Left lung (tissue), 4 donors: ENCODE measurements at regions not wholly inside any gene's neighbourhood (a gene's known extent, or its start where the extent isn't known, plus 50 kb on each side); places are given as distances from the start of the nearest gene placed in this dataset.
"Not testable (repeated sequence)": the region's sequence is repeated elsewhere in the genome, so short reads cannot be mapped to it uniquely, and the experiment has no call there.

Source experiments
- ATAC-seq: fragments of 200-7000 bp; cut with Tn5 transposase; one replicate; pipeline ENCODE4 v1.9.1; 2020; ENCODE audit warnings: moderate library complexity
- DNase-seq, 4 donors: peaks; one replicate each; pipeline ENCODE4 v3.0.0-alpha.2; 2013 to 2020
- H3K27ac ChIP-seq, 2 donors: fragments of 200-600 bp; sonication (generic) in 1 of 2; one replicate each; pipeline versions ENCODE4 v1.5.0 to v1.8.0; 2020 to 2021
- H3K27me3 ChIP-seq, 2 donors: fragments of 200-600 bp; sonication (generic) in 1 of 2; one replicate each; pipeline versions ENCODE4 v1.5.0 to v1.8.0; 2020 to 2021
- H3K36me3 ChIP-seq, 2 donors: fragments of 200-600 bp; sonication (generic) in 1 of 2; one replicate each; pipeline versions ENCODE4 v1.5.0 to v1.8.0; 2020 to 2021
- H3K4me1 ChIP-seq, 2 donors: fragments of 200-600 bp; one replicate each; pipeline ENCODE4 v1.8.0; 2021
- H3K4me3 ChIP-seq, 2 donors: fragments of 200-600 bp; sonication (generic) in 1 of 2; one replicate each; pipeline versions ENCODE4 v1.5.0 to v1.8.0; 2020 to 2021; ENCODE audit warnings: mild to moderate bottlenecking in 1 of 2
- H3K9me3 ChIP-seq, 2 donors: fragments of 200-600 bp; sonication (generic) in 1 of 2; one replicate each; pipeline versions ENCODE4 v1.5.0 to v1.8.0; 2020 to 2021
- intact Hi-C, 2 donors: fragments of 100-400 bp; cut with DNase I; formaldehyde crosslinking; loops; one replicate each; pipeline versions ENCODE4 v1.11.2 to v1.14.2; 2022
- TF ChIP-seq, protein P1 (sequence below), 2 donors: fragments of 200-600 bp; sonication (generic) in 1 of 2; IDR thresholded peaks; one replicate each; pipeline versions ENCODE4 v1.5.0 to v1.8.0; 2021; ENCODE audit warnings: antibody characterized with exemption in 2 of 2
- donor health status: DM: no; HTN: yes; CAD: no.
- donor health status: DM: no; HTN: no; CAD: no.

DNA sequence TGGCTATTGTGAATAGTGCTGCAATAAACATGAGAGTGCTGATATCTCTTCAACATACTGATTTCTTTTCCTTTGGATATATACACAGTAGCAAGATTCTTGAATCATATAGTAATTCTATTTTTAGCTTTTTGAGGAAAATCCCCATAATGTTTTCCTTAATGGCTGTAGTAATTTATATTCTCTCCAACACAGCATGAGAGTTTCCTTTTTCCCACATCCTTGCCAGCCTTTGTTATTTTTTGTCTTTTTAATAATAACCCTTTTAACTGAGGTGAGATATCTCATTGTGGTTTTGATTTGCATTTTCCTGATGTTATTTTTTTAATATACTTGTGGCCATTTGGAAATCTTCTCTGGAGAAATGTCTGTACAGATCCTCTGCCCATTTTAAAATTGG, 132.6 kb downstream of the PRL start:
- Histone ChIP-seq H3K9me3 (peaks cover 0 to 2% of the 10 kb centered on the region in 2 donors), H3K4me1 (no peaks in the 10 kb centered on the region), H3K27ac (no peak overlapping the region), H3K4me3 (no peak overlapping the region), H3K36me3 (no peaks in the 10 kb centered on the region), H3K27me3 (no peaks in the 10 kb centered on the region)
- no peak for DNase-seq
- no peak for ATAC-seq
- intact Hi-C loops = no loop called here
- TF ChIP-seq, protein P1, sequence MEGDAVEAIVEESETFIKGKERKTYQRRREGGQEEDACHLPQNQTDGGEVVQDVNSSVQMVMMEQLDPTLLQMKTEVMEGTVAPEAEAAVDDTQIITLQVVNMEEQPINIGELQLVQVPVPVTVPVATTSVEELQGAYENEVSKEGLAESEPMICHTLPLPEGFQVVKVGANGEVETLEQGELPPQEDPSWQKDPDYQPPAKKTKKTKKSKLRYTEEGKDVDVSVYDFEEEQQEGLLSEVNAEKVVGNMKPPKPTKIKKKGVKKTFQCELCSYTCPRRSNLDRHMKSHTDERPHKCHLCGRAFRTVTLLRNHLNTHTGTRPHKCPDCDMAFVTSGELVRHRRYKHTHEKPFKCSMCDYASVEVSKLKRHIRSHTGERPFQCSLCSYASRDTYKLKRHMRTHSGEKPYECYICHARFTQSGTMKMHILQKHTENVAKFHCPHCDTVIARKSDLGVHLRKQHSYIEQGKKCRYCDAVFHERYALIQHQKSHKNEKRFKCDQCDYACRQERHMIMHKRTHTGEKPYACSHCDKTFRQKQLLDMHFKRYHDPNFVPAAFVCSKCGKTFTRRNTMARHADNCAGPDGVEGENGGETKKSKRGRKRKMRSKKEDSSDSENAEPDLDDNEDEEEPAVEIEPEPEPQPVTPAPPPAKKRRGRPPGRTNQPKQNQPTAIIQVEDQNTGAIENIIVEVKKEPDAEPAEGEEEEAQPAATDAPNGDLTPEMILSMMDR (IDR thresholded peaks at IDR 0.05) = no peak

GRCh38 chr6:22171006-22171405, 125.8 kb downstream of the PRL start:
- peaks cover 0 to 39% of the 10 kb centered on the region in 2 donors for H3K9me3 ChIP-seq
- H3K27me3 ChIP-seq, ATAC-seq, H3K27ac ChIP-seq, intact Hi-C loops, DNase-seq, H3K36me3 ChIP-seq, H3K4me1 ChIP-seq, H3K4me3 ChIP-seq: not testable (repeated sequence)

- DNase-seq = peak in 1 of 4 donors; percentile 45
Observed at GRCh38 chr6:22171885-22172284, 125.0 kb downstream of the PRL start.

GRCh38 chr6:22173311-22173710, 123.5 kb downstream of the PRL start:
- ATAC-seq (no peak), DNase-seq (no peak)
- Histone ChIP-seq H3K9me3 (peaks cover 0 to 38% of the 10 kb centered on the region in 2 donors), H3K27me3 (no peaks in the 10 kb centered on the region), H3K27ac (no peak overlapping the region), H3K4me3 (no peak overlapping the region), H3K4me1 (no peaks in the 10 kb centered on the region), H3K36me3 (no peaks in the 10 kb centered on the region)
- TF ChIP-seq, protein P1 (IDR thresholded peaks at IDR 0.05) = no peak
- intact Hi-C loops = no loop called here

More at GRCh38 chr6:22171885-22172284, 125.0 kb downstream of the PRL start:
- H3K36me3 ChIP-seq, ATAC-seq, H3K4me1 ChIP-seq, H3K27me3 ChIP-seq, H3K4me3 ChIP-seq, intact Hi-C loops, H3K27ac ChIP-seq: not testable (repeated sequence)
- H3K9me3 ChIP-seq = peaks cover 0 to 39% of the 10 kb centered on the region in 2 donors

DNA sequence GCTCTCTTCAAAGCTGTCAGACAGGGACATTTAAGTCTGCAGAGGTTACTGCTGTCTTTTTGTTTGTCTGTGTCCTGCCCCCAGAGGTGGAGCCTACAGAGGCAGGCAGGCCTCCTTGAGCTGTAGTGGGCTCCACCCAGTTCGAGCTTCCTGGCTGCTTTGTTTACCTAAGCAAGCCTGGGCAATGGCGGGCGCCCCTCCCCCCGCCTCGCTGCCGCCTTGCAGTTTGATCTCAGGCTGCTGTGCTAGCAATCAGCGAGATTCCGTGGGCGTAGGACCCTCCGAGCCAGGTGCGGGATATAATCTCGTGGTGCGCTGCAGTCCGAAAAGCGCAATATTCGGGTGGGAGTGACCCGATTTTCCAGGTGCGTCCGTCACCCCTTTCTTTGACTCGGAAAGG, 116.6 kb downstream of the PRL start:
- ATAC-seq, intact Hi-C loops, H3K4me1 ChIP-seq, DNase-seq, H3K4me3 ChIP-seq, H3K36me3 ChIP-seq, H3K27me3 ChIP-seq, H3K27ac ChIP-seq: not testable (repeated sequence)
- peaks cover 0 to 29% of the 10 kb centered on the region in 2 donors for H3K9me3 ChIP-seq

GRCh38 chr6:22184371-22184770, 112.5 kb downstream of the PRL start:
- DNase-seq (no peak), ATAC-seq (no peak)
- H3K4me3 ChIP-seq = no peak overlapping the region
- TF ChIP-seq, protein P1 (IDR thresholded peaks at IDR 0.05) = no peak
- no peaks in the 10 kb centered on the region for H3K4me1 ChIP-seq
- peaks cover 0 to 35% of the 10 kb centered on the region in 2 donors for H3K9me3 ChIP-seq
- intact Hi-C loops = no loop called here
- H3K36me3 ChIP-seq = no peaks in the 10 kb centered on the region
- no peak overlapping the region for H3K27ac ChIP-seq
- H3K27me3 ChIP-seq = no peaks in the 10 kb centered on the region

DNA sequence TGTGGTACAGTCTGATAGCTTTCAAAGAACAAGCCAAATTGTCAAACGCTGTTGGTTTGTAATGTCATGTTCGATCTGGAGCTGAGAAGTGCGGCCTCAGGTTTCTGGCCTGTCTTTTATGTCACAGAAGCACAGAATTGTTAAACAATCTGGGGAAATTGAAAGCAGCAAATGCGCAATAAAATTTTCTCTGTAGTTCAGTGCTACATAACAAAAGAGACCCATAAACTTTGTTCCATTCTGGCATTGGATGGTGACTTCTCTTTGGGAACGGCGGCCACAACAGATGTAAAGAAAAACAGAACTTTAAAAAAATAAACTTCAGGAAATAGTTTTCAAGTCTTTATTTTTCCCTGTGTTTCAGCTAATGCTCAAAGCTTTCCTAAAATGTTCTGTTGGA, 106.9 kb downstream of the PRL start:
- Histone ChIP-seq H3K27ac (no peak overlapping the region), H3K4me3 (no peak overlapping the region), H3K4me1 (no peaks in the 10 kb centered on the region), H3K36me3 (no peaks in the 10 kb centered on the region), H3K27me3 (no peaks in the 10 kb centered on the region), H3K9me3 (peaks cover 0 to 9% of the 10 kb centered on the region in 2 donors)
- intact Hi-C loops = no loop called here
- TF ChIP-seq, protein P1 (IDR thresholded peaks at IDR 0.05) = no peak
- ATAC-seq = no peak
- DNase-seq = no peak
